H1 (cell line): ENCODE measurements at regions not wholly inside any gene's neighbourhood (a gene's known extent, or its start where the extent isn't known, plus 50 kb on each side); places are given as distances from the start of the nearest gene placed in this dataset.

Source experiments
- POLR2AphosphoS5 ChIP-seq: IDR thresholded peaks from 2 replicates; pipeline ENCODE4 v1.6.1; 2011; ENCODE audit warnings: low read depth, low read length
- SAP30 ChIP-seq: fragments of 300-600 bp; sonication (generic); IDR thresholded peaks from 2 replicates; pipeline ENCODE4 v1.7.1; 2012; ENCODE audit warnings: low read length, moderate library complexity, mild to moderate bottlenecking, inconsistent platforms; ENCODE audit not compliant: insufficient read depth, insufficient replicate concordance
- TF ChIP-seq, protein P1 (sequence below), 3 experiments: IDR thresholded peaks; 1 replicate in 2 of 3; 2 replicates in 1 of 3; pipeline versions ENCODE4 v1.5.1 to v1.6.1; 2011; ENCODE audit warnings: low read length in 3 of 3, mild to moderate bottlenecking in 3 of 3, inconsistent platforms in 2 of 3, low read depth in 1 of 3, moderate library complexity in 1 of 3; ENCODE audit not compliant: insufficient read depth in 1 of 3; ENCODE audit errors: control extremely low read depth in 1 of 3
- TF ChIP-seq, protein P2 (sequence below): IDR thresholded peaks from 2 replicates; pipeline ENCODE4 v1.6.1; 2012; ENCODE audit warnings: inconsistent platforms

DNA sequence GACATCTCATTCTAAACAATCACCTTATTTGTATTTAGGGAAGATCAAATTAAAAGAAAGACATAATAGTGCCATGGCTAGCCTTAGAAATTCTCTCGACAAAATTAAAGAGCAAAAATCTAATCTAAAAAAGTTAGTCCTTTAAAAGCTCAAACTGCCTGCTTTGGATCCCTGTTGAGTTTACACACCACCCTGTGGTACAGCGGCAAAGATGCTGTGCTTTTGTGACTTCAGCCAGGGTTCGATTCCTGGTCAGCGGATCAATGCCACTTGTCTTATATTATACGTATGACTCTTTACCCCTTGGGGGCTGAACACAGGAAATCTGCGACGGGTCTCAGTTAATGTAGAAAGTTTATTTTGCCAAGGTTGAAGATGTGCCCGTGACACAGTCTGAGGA, 51.3 kb upstream of the VOPP1 start:
- TF ChIP-seq, protein P1, sequence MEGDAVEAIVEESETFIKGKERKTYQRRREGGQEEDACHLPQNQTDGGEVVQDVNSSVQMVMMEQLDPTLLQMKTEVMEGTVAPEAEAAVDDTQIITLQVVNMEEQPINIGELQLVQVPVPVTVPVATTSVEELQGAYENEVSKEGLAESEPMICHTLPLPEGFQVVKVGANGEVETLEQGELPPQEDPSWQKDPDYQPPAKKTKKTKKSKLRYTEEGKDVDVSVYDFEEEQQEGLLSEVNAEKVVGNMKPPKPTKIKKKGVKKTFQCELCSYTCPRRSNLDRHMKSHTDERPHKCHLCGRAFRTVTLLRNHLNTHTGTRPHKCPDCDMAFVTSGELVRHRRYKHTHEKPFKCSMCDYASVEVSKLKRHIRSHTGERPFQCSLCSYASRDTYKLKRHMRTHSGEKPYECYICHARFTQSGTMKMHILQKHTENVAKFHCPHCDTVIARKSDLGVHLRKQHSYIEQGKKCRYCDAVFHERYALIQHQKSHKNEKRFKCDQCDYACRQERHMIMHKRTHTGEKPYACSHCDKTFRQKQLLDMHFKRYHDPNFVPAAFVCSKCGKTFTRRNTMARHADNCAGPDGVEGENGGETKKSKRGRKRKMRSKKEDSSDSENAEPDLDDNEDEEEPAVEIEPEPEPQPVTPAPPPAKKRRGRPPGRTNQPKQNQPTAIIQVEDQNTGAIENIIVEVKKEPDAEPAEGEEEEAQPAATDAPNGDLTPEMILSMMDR (IDR thresholded peaks at IDR 0.05; ENCODE audit: control extremely low read depth in 1 of 3, insufficient read depth in 1 of 3, low read depth in 1 of 3, low read length in 3 of 3): no peak
- TF ChIP-seq POLR2AphosphoS5 (no peak), SAP30 (no peak)
- TF ChIP-seq, protein P2, sequence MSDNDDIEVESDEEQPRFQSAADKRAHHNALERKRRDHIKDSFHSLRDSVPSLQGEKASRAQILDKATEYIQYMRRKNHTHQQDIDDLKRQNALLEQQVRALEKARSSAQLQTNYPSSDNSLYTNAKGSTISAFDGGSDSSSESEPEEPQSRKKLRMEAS: no peak
